Right lobe of liver (tissue), 6 donors: ENCODE measurements at regions not wholly inside any gene's neighbourhood (a gene's known extent, or its start where the extent isn't known, plus 50 kb on each side); places are given as distances from the start of the nearest gene placed in this dataset.

Source experiments
- ATAC-seq, 4 donors: fragments of 200-7000 bp; cut with Tn5 transposase; one replicate each; pipeline ENCODE4 v1.9.1; 2020; ENCODE audit warnings: mild to moderate bottlenecking in 4 of 4, moderate library complexity in 4 of 4
- DNase-seq, 3 donors: peaks; one replicate each; pipeline ENCODE4 v3.0.0-alpha.2; 2020
- H3K27ac ChIP-seq, 3 donors: fragments of 200-600 bp; one replicate each; pipeline ENCODE4 v1.8.0; 2022
- H3K27me3 ChIP-seq, 2 donors: fragments of 200-600 bp; one replicate each; pipeline ENCODE4 v1.8.0; 2022
- H3K36me3 ChIP-seq, 4 donors: fragments of 200-600 bp; sonication (generic) in 1 of 4; one replicate each; pipeline versions ENCODE4 v1.5.1 to v1.8.0; 2017 to 2022; ENCODE audit warnings: control low read depth in 1 of 4
- H3K4me1 ChIP-seq, 4 donors: fragments of 200-600 bp; sonication (generic) in 1 of 4; one replicate each; pipeline versions ENCODE4 v1.5.1 to v1.8.0; 2017 to 2022; ENCODE audit warnings: control low read depth in 1 of 4
- H3K4me3 ChIP-seq, 3 donors: fragments of 200-600 bp; one replicate each; pipeline ENCODE4 v1.8.0; 2022
- H3K9me3 ChIP-seq, 4 donors: fragments of 200-600 bp; sonication (generic) in 1 of 4; one replicate each; pipeline versions ENCODE4 v1.5.1 to v1.8.0; 2017 to 2022; ENCODE audit warnings: control low read depth in 1 of 4
- POLR2A ChIP-seq: fragments of 450-650 bp; IDR thresholded peaks from one replicate; pipeline ENCODE4 v1.6.1; 2017; ENCODE audit warnings: antibody characterized with exemption, mild to moderate bottlenecking
- WGBS: methylation state at CpG from one replicate; pipeline ENCODE4 v1.1.6; 2018; ENCODE audit warnings: low coverage, low lambda C conversion rate; ENCODE audit not compliant: insufficient coverage; ENCODE audit errors: missing lambda C conversion rate; 5-methylcytosine and 5-hydroxymethylcytosine counted together
- intact Hi-C, 2 donors: fragments of 100-400 bp; cut with DNase I; formaldehyde crosslinking; loops; one replicate each; pipeline versions ENCODE4 v1.11.2 to v1.14.1; 2022
- TF ChIP-seq, protein P1 (sequence below), 4 donors: fragments of 200-600 bp in 3 of 4; fragments of 450-650 bp in 1 of 4; IDR thresholded peaks; one replicate each; pipeline versions ENCODE4 v1.5.1 to v1.8.0; 2016 to 2022; ENCODE audit warnings: antibody characterized with exemption in 4 of 4, mild to moderate bottlenecking in 2 of 4
- donor health status: DM: no; HTN: yes; CAD: no.
- donor health status: DM: no; HTN: no; CAD: no.
- donor health status: DM: no; HTN: no; CAD: no.
- donor health status: DM: no; HTN: yes; CAD: no.
- donor health status: DM: no; HTN: yes; CAD: no.

DNA sequence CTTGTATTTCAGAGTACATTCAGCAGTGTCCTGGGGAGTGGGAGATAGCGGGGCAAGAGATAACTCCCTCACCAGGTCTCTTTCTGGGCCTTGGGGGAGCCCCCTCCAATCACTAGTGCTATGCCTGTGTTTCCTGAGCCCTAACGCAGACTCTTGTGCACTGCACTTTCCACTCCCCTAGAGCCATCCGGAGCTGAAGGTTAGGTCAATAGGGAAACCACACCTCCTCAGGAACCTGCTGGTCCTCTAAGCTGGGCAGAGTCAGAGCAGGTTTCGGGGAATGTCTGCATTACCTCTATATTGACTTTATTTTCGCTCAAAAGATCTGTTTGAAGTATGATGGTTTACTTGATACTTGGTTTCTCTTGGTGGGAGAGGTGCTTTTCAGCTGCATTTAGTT lies 617.0 kb upstream of the ROBO1 start:
- WGBS, result 22% methylated on average over 4 of the region's 5 CpGs
- H3K27ac ChIP-seq, result no peak overlapping the region
- DNase-seq, result no peak
- ATAC-seq, result no peak
- no peaks in the 10 kb centered on the region for H3K4me1 ChIP-seq
- H3K9me3 ChIP-seq, result no peaks in the 10 kb centered on the region
- no peaks in the 10 kb centered on the region for H3K36me3 ChIP-seq
- H3K4me3 ChIP-seq, result no peak overlapping the region
- no peak for TF ChIP-seq POLR2A
- TF ChIP-seq, protein P1, sequence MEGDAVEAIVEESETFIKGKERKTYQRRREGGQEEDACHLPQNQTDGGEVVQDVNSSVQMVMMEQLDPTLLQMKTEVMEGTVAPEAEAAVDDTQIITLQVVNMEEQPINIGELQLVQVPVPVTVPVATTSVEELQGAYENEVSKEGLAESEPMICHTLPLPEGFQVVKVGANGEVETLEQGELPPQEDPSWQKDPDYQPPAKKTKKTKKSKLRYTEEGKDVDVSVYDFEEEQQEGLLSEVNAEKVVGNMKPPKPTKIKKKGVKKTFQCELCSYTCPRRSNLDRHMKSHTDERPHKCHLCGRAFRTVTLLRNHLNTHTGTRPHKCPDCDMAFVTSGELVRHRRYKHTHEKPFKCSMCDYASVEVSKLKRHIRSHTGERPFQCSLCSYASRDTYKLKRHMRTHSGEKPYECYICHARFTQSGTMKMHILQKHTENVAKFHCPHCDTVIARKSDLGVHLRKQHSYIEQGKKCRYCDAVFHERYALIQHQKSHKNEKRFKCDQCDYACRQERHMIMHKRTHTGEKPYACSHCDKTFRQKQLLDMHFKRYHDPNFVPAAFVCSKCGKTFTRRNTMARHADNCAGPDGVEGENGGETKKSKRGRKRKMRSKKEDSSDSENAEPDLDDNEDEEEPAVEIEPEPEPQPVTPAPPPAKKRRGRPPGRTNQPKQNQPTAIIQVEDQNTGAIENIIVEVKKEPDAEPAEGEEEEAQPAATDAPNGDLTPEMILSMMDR (IDR thresholded peaks at IDR 0.05), result no peak
- intact Hi-C loops, result no loop called here
- H3K27me3 ChIP-seq, result no peaks in the 10 kb centered on the region

DNA sequence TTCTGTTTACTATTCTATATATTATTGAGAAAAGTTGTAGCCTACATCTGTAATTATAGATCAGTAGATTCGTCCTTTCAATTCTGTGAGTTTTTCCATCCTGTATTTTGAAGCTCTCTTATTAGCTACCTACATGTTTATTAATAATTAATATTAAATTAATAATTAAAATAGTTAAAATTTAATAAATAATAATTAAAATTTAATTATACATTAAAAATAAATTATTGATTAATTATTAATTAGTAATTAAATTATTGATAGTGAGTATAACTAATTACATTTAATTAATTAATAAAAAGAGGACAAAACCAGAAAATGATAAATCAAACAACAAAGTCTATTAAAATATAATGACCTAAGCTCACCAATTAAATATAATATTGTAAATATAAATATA lies 606.6 kb upstream of the ROBO1 start:
- H3K36me3 ChIP-seq, result no peaks in the 10 kb centered on the region
- intact Hi-C loops, result no loop called here
- WGBS, result 36% methylated on average over 1 of the region's 1 CpG
- H3K4me3 ChIP-seq, result no peak overlapping the region
- TF ChIP-seq POLR2A, result no peak
- TF ChIP-seq, protein P1 (IDR thresholded peaks at IDR 0.05), result no peak
- DNase-seq, result no peak
- no peak for ATAC-seq
- no peaks in the 10 kb centered on the region for H3K4me1 ChIP-seq
- H3K27me3 ChIP-seq, result no peaks in the 10 kb centered on the region
- peaks cover 0 to 8% (median 0%) of the 10 kb centered on the region in 4 donors for H3K9me3 ChIP-seq
- H3K27ac ChIP-seq, result no peak overlapping the region

DNA sequence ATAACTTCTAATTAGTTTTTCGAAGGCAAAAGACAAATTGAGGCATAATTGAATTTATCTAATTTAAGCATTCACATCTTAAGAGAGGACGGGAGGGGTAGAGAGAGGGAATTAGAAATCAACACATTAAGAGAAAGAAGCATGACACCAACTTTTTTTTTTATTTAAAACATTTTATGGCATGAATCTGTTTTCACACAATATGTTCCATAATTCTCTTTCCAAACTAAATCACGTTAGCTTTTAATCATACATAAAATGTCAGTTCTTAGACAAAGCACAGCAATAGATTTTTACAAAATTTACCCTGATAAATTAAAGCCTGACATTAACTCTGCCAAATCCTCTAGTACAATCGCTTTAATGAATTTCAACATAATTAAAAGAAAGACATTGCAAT lies 600.8 kb upstream of the ROBO1 start:
- H3K4me1 ChIP-seq, result no peaks in the 10 kb centered on the region
- no peaks in the 10 kb centered on the region for H3K27me3 ChIP-seq
- H3K4me3 ChIP-seq, result no peak overlapping the region
- ATAC-seq, result no peak
- no peaks in the 10 kb centered on the region for H3K9me3 ChIP-seq
- WGBS, result 31% methylated on average over 4 of the region's 4 CpGs
- H3K27ac ChIP-seq, result no peak overlapping the region
- intact Hi-C loops, result no loop called here
- TF ChIP-seq, protein P1 (IDR thresholded peaks at IDR 0.05), result no peak
- TF ChIP-seq POLR2A, result no peak
- no peak for DNase-seq
- H3K36me3 ChIP-seq, result no peaks in the 10 kb centered on the region

DNA sequence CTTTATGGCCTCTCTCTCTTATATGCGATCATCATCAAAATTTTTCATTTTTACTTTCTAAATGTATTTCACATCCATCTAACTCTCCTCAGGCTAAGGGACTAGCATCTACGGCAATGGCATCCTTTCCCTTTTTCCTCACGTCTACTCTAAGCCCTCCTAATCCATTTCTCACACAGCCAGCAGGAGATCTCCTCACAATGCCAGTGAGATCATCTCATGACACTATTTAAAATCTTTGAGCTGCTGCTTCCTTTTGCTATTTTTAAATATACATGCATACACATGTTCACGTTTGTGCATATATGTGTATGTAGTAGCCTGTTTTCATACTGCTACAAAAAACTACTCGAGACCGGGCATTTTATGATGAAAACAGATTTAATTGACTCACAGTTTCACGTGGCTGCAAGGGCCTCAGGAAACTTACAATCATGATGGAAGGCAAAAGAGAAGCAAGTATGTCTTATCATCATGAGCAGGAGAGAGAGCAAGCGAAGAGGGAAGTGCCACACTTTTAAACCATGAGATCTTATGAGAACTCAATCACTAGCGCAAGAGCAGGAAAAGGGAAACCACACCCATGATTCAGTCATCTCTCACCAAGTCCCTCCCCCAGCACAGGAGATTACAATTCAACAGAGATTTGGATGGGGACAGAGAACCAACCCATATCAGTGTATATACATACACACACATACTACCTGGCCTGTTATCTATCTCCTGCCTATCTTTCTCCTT lies 599.2 kb upstream of the ROBO1 start:
- intact Hi-C loops, result no loop called here
- no peaks in the 10 kb centered on the region for H3K27me3 ChIP-seq
- ATAC-seq, result no peak
- no peak overlapping the region for H3K4me3 ChIP-seq
- WGBS, result 46% methylated on average over 9 of the region's 9 CpGs
- H3K4me1 ChIP-seq, result no peaks in the 10 kb centered on the region
- no peak for DNase-seq
- no peaks in the 10 kb centered on the region for H3K36me3 ChIP-seq
- TF ChIP-seq POLR2A, result no peak
- TF ChIP-seq, protein P1 (IDR thresholded peaks at IDR 0.05), result no peak
- no peak overlapping the region for H3K27ac ChIP-seq
- no peaks in the 10 kb centered on the region for H3K9me3 ChIP-seq

DNA sequence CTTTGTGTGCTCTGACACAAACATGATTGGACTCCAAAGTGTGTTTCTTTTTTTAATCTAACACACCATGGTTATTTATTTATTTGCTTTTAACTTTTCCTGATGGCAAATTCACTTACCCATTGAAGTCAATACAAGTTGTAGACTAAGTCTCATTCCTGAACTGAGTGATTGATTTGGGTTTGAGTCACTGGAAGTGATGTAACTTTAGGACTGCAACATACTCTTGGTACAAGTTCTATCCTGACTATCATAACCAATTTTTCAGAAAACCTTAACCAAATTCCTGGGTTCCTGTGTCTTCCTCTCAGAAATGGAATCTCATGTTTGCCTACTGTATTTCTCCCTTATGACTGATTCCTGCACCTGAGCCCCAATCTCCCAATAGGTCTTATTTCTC lies 590.0 kb upstream of the ROBO1 start:
- no peak for TF ChIP-seq POLR2A
- TF ChIP-seq, protein P1 (IDR thresholded peaks at IDR 0.05), result no peak
- H3K27me3 ChIP-seq, result no peaks in the 10 kb centered on the region
- no peak overlapping the region for H3K27ac ChIP-seq
- intact Hi-C loops, result no loop called here
- H3K4me3 ChIP-seq, result no peak overlapping the region
- H3K9me3 ChIP-seq, result no peaks in the 10 kb centered on the region
- no peaks in the 10 kb centered on the region for H3K4me1 ChIP-seq
- ATAC-seq (no peak), DNase-seq (no peak)
- no peaks in the 10 kb centered on the region for H3K36me3 ChIP-seq
